MM.1S (cell line): ENCODE measurements at regions not wholly inside any gene's neighbourhood (a gene's known extent, or its start where the extent isn't known, plus 50 kb on each side); places are given as distances from the start of the nearest gene placed in this dataset.
"Not testable (repeated sequence)": the region's sequence is repeated elsewhere in the genome, so short reads cannot be mapped to it uniquely, and the experiment has no call there.

ENCODE experiments used
- DNase-seq: peaks from one replicate; pipeline ENCODE4 v3.0.0-alpha.2; 2015
- H2AFZ ChIP-seq: fragments of 300-600 bp; sonication (generic); 2 replicates; pipeline ENCODE4 v1.6.0; 2016; ENCODE audit warnings: antibody characterized with exemption, low read length
- H3F3A ChIP-seq: fragments of 300-600 bp; sonication (generic); 2 replicates; pipeline ENCODE4 v1.6.1; 2016; ENCODE audit warnings: mild to moderate bottlenecking, antibody characterized with exemption, low read length, moderate library complexity, mixed read lengths; ENCODE audit not compliant: insufficient read depth
- H3K27ac ChIP-seq: fragments of 300-600 bp; sonication (generic); 2 replicates; pipeline ENCODE4 v1.5.1; 2016; ENCODE audit warnings: mild to moderate bottlenecking, low read length
- H3K27me3 ChIP-seq: fragments of 300-600 bp; sonication (generic); replicated peaks from 2 replicates; pipeline ENCODE4 v1.6.0; 2016; ENCODE audit warnings: low read length; ENCODE audit not compliant: insufficient read depth
- H3K36me3 ChIP-seq: fragments of 300-600 bp; sonication (generic); replicated peaks from 2 replicates; pipeline ENCODE4 v1.6.1; 2016; ENCODE audit warnings: mild to moderate bottlenecking, low read length, mixed read lengths; ENCODE audit not compliant: insufficient read depth
- H3K4me1 ChIP-seq: fragments of 300-600 bp; sonication (generic); 2 replicates; pipeline ENCODE4 v1.6.1; 2016; ENCODE audit warnings: low read length, mixed read lengths
- H3K4me2 ChIP-seq: fragments of 300-600 bp; sonication (generic); 2 replicates; pipeline ENCODE4 v1.6.0; 2016; ENCODE audit warnings: low read depth, low read length
- H3K4me3 ChIP-seq: fragments of 300-600 bp; sonication (generic); 2 replicates; pipeline ENCODE4 v1.5.1; 2016; ENCODE audit warnings: low read length, mixed read lengths
- H3K79me2 ChIP-seq: fragments of 300-600 bp; sonication (generic); 2 replicates; pipeline ENCODE4 v1.6.1; 2016; ENCODE audit warnings: mixed run types, low read length, mixed read lengths
- H3K9ac ChIP-seq: fragments of 300-600 bp; sonication (generic); 2 replicates; pipeline ENCODE4 v1.6.1; 2016; ENCODE audit warnings: low read length, mixed read lengths
- H3K9me2 ChIP-seq: fragments of 300-600 bp; sonication (generic); replicated peaks from 2 replicates; pipeline ENCODE4 v1.6.1; 2016; ENCODE audit warnings: mild to moderate bottlenecking, low read length, mixed read lengths; ENCODE audit not compliant: insufficient read depth
- H3K9me3 ChIP-seq: fragments of 300-600 bp; sonication (generic); replicated peaks from 2 replicates; pipeline ENCODE4 v1.6.1; 2016; ENCODE audit warnings: mild to moderate bottlenecking, low read length, mixed read lengths; ENCODE audit not compliant: insufficient read depth
- H4K20me1 ChIP-seq: fragments of 300-600 bp; sonication (generic); 2 replicates; pipeline ENCODE4 v1.6.1; 2016; ENCODE audit warnings: mild to moderate bottlenecking, low read length, moderate library complexity, mixed read lengths; ENCODE audit not compliant: insufficient read depth
- CTCF ChIP-seq: fragments of 300-600 bp; sonication (generic); IDR thresholded peaks from 2 replicates; pipeline ENCODE4 v1.5.1; 2016; ENCODE audit warnings: antibody characterized with exemption, low read length, mixed read lengths
- EZH2 ChIP-seq: fragments of 300-600 bp; sonication (generic); optimal IDR thresholded peaks from 2 replicates; pipeline ENCODE3; 2017; ENCODE audit warnings: low read depth, mild to moderate bottlenecking, antibody characterized with exemption, low read length, mixed read lengths
- EZH2phosphoT487 ChIP-seq: fragments of 300-600 bp; sonication (generic); IDR thresholded peaks from 2 replicates; pipeline ENCODE4 v1.6.1; 2018; ENCODE audit warnings: antibody characterized with exemption, low read length

GRCh38 chr6:100301731-100302130 is 163.0 kb downstream of the SIM1 start:
- Histone ChIP-seq H4K20me1 (no peaks in the 10 kb centered on the region), H3K9me2 (no peaks in the 10 kb centered on the region), H3K9ac (no peak overlapping the region), H3K4me1 (no peaks in the 10 kb centered on the region), H2AFZ (no peak overlapping the region), H3K27ac (no peak overlapping the region), H3K36me3 (no peaks in the 10 kb centered on the region), H3K9me3 (no peaks in the 10 kb centered on the region), H3K4me3 (no peak overlapping the region), H3F3A (no peaks in the 10 kb centered on the region), H3K79me2 (no peaks in the 10 kb centered on the region), H3K4me2 (no peak overlapping the region), H3K27me3 (no peaks in the 10 kb centered on the region)
- no peak for TF ChIP-seq EZH2phosphoT487
- no peak for TF ChIP-seq CTCF
- no peak for DNase-seq

GRCh38 chr6:100300221-100300736 is 164.4 kb downstream of the SIM1 start:
- TF ChIP-seq EZH2phosphoT487 (no peak), EZH2 (no peak), CTCF (no peak)
- H3K4me3 ChIP-seq, result no peak overlapping the region
- no peak overlapping the region for H2AFZ ChIP-seq
- DNase-seq, result no peak
- no peaks in the 10 kb centered on the region for H3K79me2 ChIP-seq
- no peaks in the 10 kb centered on the region for H4K20me1 ChIP-seq
- no peaks in the 10 kb centered on the region for H3F3A ChIP-seq
- H3K36me3 ChIP-seq, result no peaks in the 10 kb centered on the region
- H3K9ac ChIP-seq, result no peak overlapping the region
- H3K4me2 ChIP-seq, result no peak overlapping the region
- no peaks in the 10 kb centered on the region for H3K9me2 ChIP-seq
- no peaks in the 10 kb centered on the region for H3K27me3 ChIP-seq
- no peaks in the 10 kb centered on the region for H3K9me3 ChIP-seq
- H3K27ac ChIP-seq, result no peak overlapping the region
- no peaks in the 10 kb centered on the region for H3K4me1 ChIP-seq

GRCh38 chr6:100296810-100297544 is 167.7 kb downstream of the SIM1 start:
- Histone ChIP-seq H3K9me2 (no peaks in the 10 kb centered on the region), H2AFZ (no peak overlapping the region), H3K27ac (no peak overlapping the region), H4K20me1 (no peaks in the 10 kb centered on the region), H3K36me3 (no peaks in the 10 kb centered on the region), H3K4me3 (no peak overlapping the region), H3K4me1 (no peaks in the 10 kb centered on the region), H3K27me3 (no peaks in the 10 kb centered on the region), H3K9me3 (no peaks in the 10 kb centered on the region), H3K4me2 (no peak overlapping the region), H3F3A (no peaks in the 10 kb centered on the region), H3K9ac (no peak overlapping the region), H3K79me2 (no peaks in the 10 kb centered on the region)
- no peak for DNase-seq
- no peak for TF ChIP-seq EZH2
- TF ChIP-seq EZH2phosphoT487, result no peak
- TF ChIP-seq CTCF, result no peak

GRCh38 chr6:100295172-100295571 is 169.5 kb downstream of the SIM1 start:
- not testable (repeated sequence) for H3K9me3 ChIP-seq, H3K9me2 ChIP-seq, H2AFZ ChIP-seq, H3K27me3 ChIP-seq, H4K20me1 ChIP-seq, H3K36me3 ChIP-seq, H3F3A ChIP-seq, H3K9ac ChIP-seq, H3K27ac ChIP-seq, H3K4me2 ChIP-seq, H3K79me2 ChIP-seq, H3K4me1 ChIP-seq, DNase-seq, H3K4me3 ChIP-seq
